HG02798 (cell line): ENCODE measurements at regions not wholly inside any gene's neighbourhood (a gene's known extent, or its start where the extent isn't known, plus 50 kb on each side); places are given as distances from the start of the nearest gene placed in this dataset.

Source experiments
- ATAC-seq: cut with Tn5 transposase; IDR thresholded peaks from one replicate; pipeline ENCODE4 v1.9.1; 2021; ENCODE audit warnings: mild to moderate bottlenecking; ENCODE audit not compliant: unreplicated experiment, poor library complexity

DNA sequence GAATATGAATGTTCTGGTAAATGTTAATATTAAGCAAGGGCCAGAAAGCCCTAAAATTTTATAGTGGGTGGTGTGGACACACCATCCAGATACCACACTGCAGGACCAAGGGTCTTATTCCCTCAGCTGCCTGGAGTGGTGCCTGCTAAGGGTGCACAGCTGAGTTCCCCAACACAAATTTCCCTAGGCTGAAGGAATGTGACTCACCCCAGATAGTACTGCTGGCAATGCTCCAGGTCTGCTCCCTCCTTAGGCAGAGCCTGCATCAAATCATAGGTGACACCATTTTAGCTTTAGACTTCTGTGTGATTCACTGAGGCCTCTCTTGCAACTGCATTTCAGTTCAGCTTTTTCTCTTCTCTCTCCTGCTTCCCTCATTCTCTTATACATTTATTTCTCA is 321.1 kb downstream of the SATB2 start:
- no peak for ATAC-seq

- no peak for ATAC-seq
Observed at GRCh38 chr2:199136242-199136641, 321.5 kb downstream of the SATB2 start.

GRCh38 chr2:199131876-199132275 is 325.9 kb downstream of the SATB2 start:
- no peak for ATAC-seq

GRCh38 chr2:199131136-199131655 is 326.5 kb downstream of the SATB2 start:
- ATAC-seq = no peak

DNA sequence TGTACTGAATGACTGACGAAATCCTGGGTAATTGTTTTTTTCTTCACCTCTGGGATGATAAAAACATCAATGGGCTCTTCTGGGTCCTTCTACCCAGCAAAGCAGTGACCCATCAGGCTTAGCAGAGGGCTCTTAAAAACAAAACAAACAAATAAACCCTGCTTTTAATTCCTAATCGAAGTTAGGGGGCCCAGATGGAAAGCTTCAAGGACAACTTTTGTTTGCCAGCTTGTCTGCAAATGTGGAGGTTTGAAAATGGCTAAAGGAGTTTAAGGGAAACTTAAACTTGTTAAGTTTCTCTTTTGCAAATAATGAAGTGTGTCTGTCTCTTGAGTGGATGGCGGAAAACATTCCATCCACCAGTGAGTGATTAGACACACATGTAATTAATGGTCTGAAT is 327.2 kb downstream of the SATB2 start:
- ATAC-seq = no peak

- ATAC-seq = no peak
Observed at GRCh38 chr2:199128476-199129229, 329.1 kb downstream of the SATB2 start.

DNA sequence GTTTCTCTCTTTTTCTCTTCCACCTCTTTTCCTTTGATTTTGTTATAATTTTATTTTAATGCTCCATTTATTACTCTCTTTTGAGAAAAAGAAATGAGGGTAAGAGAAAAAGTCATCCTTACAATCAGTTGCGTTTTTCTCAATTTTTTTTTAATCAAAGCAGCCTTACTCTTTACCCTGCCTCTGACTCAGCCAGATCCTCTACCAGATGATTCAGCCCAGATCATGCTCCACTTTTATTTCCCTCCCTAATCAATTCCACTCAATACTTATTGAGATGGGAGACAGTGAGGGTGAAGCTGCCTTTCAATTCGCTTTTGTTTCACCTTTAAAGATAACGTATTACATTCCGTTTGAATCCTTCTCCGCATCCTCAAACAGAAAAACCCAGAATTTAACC is 337.9 kb downstream of the SATB2 start:
- ATAC-seq = no peak

DNA sequence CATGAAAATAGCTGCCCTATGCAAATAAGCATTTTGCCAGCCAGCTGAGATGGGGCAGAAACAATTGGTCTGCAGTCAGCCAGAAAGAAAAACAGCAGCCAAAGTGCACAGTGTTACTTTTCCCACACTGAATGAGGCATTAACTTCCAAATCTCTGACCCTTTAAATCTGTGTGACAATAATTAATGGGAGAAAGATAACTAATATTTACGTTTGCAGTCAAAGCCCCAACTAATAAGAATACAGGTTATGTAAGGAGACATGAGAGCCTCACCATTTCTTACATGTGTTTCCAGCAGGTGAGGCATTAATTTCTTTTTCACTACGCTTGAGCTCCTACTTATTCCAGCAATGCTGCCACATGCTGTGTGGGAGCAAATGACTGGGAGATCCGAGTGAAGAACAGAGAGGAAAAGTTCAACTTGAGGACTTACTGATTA is 339.0 kb downstream of the SATB2 start:
- no peak for ATAC-seq

DNA sequence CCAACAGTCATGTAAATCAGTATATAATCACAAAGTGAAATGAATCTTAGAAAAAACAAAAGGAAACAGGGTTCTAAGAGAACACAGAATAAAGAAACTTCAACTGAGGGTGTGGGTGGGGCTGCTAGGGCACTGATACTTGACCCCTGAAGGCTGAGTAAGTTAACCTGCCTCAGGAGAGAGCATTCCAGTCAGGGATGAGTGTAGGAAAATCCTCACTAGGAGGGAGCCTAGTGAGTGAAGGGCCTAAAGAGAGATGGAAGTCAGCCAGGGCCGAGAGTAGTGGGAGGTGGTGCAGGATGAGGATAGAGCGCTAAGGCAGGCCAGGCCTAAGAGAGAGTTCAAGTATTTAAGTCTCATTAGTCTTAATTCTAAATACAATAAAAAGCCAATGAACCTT is 342.6 kb downstream of the SATB2 start:
- ATAC-seq = no peak

GRCh38 chr2:199113111-199113510 is 344.6 kb downstream of the SATB2 start:
- ATAC-seq = no peak

GRCh38 chr2:199111458-199111857 is 346.3 kb downstream of the SATB2 start:
- ATAC-seq = no peak

GRCh38 chr2:199108056-199108455 is 349.7 kb downstream of the SATB2 start:
- ATAC-seq = no peak

DNA sequence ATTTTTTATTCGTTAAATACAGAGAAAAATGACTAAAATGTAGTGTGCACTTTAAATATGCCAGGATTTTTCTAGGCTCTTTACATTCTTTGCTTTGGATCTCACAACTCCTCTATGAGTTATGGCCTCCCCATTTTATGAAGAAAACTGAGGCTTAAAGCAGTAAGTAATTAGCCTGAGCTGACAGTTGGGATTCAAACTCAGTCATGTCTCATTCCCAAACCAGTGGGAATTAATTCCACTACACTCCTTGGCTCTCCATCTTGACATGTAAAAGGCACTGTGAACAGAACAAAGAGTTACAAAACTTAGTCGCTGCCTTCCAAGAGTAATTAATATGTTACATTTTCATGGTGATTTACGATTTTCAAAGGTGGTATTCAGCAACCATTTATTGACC is 351.9 kb downstream of the SATB2 start:
- no peak for ATAC-seq

DNA sequence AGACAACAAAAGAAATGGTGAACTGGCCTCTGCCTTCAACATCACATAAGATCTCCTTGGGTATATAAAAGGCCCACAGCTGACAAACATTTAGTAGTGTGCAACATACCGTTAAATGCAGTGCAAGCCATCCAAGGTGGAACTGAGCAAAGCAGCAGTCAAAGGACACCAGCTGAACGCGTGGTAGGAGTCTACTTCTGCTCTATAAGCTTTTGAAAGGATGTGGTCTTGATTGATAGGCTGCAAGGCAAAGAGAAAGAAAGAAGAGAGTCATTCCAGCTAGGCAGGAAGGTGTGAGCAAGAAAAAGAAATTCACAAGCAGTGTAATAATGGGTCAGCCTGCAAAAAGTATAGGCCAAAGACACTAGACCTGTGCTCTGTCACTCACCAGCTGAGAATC is 356.3 kb downstream of the SATB2 start:
- ATAC-seq = no peak

- ATAC-seq = no peak
Observed at GRCh38 chr2:199100326-199101110, 357.2 kb downstream of the SATB2 start.

DNA sequence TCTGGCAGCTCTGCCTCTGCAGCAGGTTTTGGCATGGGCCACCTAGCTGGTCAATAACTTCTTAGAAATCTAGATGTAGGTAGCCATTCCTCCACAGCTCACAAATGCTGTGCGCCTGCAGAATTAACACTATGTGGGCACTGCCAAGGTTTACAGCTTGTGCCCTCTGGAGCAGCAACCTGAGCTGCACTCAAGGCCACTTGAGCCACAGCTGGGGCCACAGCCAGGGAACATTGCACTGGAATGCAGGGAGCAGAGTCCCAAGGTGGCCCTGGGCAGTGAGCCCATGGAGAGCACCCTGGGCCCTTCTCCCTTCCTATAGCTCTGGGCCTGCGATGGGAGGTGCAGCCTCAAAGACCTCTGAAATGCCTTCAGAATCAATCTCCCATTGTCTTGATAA is 365.3 kb downstream of the SATB2 start:
- no peak for ATAC-seq

GRCh38 chr2:199085261-199085660 is 372.5 kb downstream of the SATB2 start:
- ATAC-seq = no peak

DNA sequence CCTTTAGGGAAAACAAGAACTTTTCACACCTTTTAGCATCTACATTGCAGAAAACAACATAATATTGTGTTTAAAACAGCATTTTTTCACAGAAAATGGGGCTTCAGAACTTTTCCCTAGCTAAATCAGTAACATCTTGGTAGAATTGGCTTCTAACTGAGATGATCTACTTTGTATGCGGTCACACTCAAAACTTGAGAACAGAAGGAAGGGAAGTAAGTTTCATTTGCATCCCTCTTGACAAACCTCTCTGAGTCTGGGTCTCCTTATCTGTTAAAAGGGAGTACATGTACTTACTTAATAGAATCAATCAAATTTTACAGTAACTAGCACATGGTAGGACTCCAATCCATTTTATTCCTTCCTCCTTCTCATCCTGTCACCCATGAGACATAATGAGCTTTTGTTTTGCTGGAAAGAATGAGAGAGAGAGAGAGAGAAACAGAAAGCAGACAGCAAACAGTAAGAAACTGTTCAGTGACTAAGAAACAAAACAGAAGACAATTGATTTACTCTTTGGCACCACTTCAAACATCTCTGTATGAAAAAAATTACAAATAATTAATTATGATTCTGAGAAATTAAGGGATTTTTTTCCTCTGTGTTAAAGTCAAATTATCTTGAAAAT is 387.3 kb downstream of the SATB2 start:
- no peak for ATAC-seq

- no peak for ATAC-seq
Observed at GRCh38 chr2:199064201-199064600, 393.5 kb downstream of the SATB2 start.

DNA sequence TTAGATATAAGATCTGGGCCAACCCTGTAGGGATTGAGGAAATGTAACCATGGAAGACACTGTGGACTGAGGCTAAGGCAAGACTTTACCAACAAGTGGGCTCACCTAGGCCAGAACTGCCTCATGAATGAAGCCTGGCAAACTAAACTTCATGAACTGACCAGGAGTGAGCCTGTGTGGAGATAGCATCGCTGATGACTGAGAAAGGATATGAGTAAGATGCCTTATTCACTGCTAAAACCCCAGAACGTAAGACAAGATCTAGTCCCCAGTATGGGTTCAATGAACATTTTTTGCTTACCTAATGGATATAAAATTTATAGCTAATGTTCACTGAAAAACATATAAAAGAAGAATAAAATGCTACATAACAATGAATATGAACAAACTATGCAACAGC is 399.8 kb downstream of the SATB2 start:
- no peak for ATAC-seq

- no peak for ATAC-seq
Observed at GRCh38 chr2:199055336-199055735, 402.4 kb downstream of the SATB2 start.
